ENCODE measurements at regions not wholly inside any gene's neighbourhood (a gene's known extent, or its start where the extent isn't known, plus 50 kb on each side); places are given as distances from the start of the nearest gene placed in this dataset.
"Not testable (repeated sequence)": the region's sequence is repeated elsewhere in the genome, so short reads cannot be mapped to it uniquely, and the experiment has no call there.

DNA sequence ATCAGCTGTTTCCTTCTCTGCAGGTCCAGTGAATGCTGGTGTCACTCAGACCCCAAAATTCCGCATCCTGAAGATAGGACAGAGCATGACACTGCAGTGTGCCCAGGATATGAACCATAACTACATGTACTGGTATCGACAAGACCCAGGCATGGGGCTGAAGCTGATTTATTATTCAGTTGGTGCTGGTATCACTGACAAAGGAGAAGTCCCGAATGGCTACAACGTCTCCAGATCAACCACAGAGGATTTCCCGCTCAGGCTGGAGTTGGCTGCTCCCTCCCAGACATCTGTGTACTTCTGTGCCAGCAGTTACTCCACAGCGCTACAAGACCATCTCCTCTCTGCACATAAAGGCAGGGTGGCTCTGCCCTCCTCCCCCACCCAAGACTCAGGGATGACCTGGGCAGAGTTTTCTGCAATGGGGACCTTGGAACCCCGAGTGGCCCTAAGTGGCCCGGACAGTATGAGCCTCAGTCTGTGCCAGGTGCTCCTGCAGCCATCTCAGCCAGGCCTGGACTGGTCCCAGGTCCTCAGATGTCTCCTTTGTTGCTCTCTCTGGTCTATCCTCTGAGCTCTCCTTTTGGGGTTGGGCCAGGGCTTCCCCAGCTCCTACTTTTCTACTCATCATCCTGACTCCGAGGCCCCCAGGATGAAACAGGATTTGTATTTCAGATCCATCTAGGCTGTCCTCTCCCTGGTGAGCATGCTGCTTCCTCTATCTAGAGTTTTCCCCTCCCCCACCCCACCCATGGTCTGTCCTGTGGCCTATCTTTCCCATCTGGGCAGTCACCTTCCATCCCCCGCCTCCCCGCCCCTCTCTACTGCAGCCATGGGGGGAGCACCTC is 212.1 kb upstream of the PRSS58 start:
- no peak for DNase-seq (ENCODE audit: low read depth)

DNA sequence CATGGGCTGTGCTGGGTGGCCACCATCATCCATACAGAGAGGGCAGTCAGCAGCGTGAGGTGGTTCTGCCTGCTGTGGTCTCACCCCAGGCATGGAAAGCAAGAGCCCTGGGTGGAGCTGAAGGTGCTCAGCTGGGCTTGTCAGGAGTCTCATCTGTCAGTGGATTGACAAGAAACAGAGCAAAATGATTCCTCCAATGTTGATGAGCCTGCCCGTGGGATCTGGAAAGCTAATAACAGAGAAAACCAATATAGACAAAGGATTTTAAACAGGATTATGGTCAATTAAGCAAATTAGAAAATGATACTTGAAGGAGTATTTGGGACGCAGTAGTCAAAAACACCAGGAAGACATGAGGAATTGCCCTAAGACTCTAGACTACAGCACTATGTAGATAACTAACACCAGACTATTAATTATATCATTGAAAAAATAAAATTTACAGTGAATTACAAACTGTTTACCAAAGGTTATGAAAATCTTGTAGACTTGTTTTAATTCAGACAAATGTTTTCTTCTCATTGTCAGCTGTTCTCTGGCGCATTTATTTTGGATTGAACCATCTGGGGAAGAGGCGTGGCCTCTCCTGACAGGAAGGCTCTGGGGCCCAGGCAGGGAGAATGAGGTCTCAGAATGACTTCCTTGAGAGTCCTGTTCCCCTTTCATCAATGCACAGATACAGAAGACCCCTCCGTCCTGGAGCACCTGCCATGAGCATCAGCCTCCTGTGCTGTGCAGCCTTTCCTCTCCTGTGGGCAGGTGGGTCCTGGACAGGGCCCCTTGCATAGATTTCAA is 211.2 kb upstream of the PRSS58 start:
- no peak for DNase-seq (ENCODE audit: low read depth)

DNA sequence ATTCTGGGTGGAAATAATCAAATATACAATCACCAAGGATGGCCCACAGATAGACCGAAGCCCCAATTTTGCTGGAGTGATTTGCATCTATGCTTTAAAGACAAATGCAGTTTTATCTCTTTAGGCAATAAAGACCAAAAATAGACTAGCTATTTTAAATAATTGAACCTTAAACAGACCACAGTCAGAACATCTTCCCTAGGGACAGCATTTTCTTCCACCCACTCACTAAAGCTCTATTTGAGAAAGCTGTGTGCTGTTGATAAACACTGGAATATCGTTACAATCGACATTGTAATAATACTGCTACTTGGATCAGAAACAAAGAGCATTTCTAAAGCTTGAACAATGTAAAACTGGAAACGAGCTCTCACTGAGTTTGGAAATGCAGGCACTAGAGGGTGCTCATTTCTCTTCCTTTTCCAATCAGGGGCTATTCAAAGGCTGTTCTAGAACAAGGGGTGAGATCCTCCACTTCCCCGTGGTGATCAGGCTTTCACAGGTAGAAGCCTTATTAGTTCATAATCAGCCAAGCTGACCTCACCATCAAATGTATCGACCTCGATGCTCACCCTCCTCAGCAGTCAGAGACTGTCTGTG is 209.3 kb upstream of the PRSS58 start:
- DNase-seq (ENCODE audit: low read depth), result not testable (repeated sequence)

DNA sequence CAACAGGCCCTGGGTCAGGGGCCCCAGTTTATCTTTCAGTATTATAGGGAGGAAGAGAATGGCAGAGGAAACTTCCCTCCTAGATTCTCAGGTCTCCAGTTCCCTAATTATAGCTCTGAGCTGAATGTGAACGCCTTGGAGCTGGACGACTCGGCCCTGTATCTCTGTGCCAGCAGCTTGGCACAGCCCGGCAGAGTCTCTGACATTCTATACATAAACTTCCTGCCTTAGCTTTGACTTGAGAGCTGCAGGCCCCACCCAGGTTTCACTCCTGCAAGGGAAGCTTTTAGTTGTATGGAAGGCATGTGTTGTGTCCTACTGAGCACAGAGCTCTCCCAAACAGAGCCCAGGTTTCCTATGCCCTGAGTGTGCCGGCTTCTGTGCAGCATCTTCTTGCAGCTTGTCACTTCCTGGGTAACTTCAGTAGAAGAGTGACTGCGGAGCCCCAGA is 205.6 kb upstream of the PRSS58 start:
- DNase-seq (ENCODE audit: low read depth), result no peak

DNA sequence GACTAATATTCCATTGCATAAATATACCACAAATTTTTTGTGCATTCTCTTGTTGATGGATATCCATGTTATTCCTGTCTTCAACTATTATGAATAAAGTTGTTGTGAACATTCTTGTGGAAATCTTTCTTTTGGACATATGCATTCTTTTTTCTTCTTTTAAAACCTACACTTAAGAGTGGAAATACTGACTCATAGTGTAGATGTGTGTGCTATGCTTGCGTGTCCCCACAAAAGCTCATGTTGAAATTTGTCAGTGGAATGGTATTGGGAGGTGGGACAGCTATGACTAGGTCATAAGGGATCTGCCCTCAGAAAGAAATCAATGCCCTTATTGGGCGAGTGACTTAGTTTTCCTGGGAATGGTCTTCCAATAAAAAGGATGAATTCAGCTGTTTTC is 203.6 kb upstream of the PRSS58 start:
- peak; percentile 99 for DNase-seq (ENCODE audit: low read depth)

DNA sequence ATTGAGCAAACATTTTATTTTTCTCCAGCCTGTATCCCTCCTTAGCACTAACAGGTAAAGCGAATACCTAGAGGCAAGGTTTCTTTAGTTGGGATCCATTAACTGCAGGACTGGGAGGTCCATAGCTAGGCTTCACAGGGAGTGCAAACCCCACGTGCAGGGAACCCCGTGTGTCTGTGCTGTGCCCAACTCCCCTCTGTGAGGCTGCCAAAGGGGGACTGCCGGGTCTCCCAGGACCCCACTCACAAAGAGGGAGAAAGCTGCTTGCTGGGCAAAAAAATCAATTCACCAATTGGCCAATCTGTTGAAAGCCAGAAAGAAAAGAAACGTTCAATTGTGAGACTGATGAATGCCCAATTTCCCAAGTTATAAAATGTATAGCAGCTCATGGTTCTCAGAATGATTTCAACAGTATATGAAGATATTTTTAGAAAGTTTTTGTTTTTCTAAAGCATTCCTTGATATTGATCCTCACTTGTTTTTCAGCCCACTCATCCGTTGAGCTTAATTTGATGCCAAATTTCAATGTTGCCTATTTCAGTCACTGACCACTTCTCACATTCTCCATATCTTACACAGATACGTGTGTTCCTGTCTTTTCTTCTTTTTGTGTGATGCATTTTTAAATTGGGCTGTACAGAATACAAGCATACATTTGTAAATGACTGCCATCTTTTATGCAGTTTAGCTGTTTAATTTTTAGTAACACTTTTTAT is 202.7 kb upstream of the PRSS58 start:
- peak; percentile 65 for DNase-seq (ENCODE audit: low read depth)

DNA sequence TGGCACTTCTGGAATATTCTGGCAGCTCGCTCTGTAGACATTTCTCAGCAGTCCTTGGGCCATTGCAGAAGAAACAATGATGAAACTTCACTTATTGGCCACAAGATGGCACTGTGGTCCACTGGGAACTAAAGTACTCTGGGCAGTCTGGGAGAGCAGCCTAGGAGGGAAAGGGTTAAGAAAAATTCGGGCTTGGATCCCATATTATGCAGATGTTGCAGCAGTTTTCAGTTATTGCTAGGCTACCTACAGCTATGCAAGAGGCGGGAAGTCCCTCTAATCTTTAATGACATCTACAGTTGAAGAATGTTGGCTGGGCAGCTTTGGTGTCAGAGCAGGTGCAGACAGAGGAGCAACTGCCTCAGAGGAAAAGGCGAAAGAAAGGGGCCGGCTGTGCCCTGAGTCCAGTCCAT is 201.7 kb upstream of the PRSS58 start:
- peak; percentile 95 for DNase-seq (ENCODE audit: low read depth)

DNA sequence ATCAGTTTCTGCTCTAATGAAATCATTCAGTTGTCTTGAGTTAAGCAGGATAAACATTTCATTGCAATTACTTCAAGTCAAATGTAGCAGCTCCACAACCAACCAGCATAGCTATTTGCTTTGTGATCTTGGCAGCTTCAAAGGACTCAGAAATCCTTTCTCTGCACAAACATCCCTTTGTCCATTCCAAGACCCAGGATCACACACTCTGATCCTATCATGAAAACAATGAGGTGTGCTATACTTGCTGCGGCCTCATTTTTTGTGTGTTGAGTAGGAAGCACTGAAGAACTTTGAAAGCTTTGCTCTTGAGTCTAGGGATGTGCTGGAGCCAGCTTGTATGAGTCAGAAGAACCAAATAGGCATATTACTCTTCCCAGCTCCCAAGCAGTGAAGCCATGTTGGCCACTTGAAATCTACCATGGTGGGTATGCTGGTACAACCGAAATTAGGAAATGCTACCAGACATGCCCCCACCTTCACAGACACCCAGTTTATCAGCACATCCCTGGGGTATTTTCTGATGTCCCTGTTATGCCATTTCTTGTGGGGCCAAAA is 199.4 kb upstream of the PRSS58 start:
- no peak for DNase-seq (ENCODE audit: low read depth)

DNA sequence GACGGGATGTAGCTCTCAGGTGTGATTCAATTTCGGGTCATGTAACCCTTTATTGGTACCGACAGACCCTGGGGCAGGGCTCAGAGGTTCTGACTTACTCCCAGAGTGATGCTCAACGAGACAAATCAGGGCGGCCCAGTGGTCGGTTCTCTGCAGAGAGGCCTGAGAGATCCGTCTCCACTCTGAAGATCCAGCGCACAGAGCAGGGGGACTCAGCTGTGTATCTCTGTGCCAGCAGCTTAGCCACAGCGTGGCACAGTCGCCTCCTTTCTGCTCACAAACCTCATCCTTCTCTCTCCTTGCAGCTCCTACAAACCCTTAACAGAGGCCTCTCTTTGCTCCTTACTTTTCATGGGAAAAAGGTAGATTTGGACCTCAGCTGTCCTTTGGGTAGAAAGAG is 197.5 kb upstream of the PRSS58 start:
- no peak for DNase-seq (ENCODE audit: low read depth)

DNA sequence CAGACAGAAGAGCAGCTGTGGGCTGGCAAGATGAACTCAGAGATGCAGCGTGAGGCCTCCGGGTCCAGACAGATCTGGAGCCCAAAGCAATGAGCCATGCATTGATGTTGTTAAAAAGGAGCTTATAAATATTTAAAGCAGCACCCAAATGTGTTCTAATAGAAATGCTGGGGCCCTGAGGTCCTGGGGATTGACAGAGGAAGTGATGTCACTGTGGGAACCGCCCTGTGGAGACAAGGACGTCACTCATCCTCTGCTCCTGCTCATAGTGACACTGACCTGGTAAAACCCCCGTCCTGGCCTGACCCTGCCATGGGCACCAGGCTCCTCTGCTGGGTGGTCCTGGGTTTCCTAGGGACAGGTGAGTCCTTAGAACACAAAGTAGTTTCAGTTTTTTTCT is 197.0 kb upstream of the PRSS58 start:
- no peak for DNase-seq (ENCODE audit: low read depth)

DNA sequence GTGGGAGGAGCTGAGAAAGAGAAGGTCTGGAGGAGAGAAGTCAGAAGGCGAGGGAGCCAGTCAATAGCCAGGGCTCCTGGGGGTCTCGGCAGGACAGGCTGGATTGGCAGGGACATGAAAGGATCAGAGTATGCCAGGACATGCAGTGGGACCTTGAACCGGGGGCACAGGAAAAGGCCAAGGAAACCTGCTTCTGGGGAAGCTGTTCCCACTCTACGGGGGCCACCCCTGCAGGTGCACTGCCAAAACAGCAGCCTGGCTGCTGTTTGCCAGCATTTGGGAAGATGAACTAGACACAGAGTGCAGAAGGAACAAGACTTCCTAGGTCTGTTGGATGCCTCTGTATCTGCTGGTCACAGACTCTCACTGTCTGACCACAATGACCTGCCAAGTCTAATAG is 194.9 kb upstream of the PRSS58 start:
- DNase-seq (ENCODE audit: low read depth), result no peak

DNA sequence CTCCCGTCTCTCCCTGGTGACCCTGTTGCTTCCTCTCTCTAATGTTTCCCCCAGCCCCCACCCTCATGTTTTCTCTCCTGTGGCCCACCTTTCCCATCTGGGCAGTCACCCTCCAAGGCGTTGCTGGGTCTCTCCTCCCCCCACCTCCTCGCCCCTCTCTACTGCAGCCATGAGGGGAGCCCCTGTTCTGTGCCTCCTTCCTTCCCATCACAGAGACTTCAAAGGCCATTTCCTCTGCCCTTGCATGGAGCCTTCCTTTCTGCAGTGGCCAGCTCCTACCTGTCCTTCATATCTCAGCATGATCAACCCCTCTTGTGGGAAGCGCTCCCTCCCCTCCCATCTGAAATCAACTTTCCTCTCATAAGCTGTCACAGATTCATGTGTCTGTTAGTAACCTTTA is 194.0 kb upstream of the PRSS58 start:
- no peak for DNase-seq (ENCODE audit: low read depth)

DNA sequence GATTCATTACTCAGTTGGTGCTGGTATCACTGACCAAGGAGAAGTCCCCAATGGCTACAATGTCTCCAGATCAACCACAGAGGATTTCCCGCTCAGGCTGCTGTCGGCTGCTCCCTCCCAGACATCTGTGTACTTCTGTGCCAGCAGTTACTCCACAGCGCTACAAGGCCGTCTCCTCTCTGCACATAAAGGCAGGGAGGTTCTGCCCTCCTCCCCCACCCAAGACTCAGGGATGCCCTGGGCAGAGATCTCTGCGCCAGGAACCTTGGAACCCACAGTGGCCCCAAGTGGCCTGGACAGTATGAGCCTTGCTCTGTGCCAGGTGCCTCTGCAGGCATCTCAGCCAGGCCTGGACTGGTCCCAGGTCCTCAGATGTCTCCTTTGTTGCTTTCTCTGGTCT is 193.4 kb upstream of the PRSS58 start:
- no peak for DNase-seq (ENCODE audit: low read depth)

DNA sequence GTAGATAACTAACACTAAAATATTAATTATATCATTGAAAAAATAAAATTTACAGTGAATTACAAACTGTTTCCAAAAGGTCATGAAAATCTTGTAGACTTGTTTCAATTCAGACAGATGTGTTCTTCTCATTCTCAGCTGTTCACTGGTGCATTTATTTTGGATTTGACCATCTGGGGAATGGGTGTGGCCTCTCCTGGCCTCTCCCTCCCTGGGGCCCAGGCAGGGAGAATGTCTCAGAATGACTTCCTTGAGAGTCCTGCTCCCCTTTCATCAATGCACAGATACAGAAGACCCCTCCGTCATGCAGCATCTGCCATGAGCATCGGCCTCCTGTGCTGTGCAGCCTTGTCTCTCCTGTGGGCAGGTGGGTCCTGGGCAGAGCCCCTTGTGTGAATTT is 192.8 kb upstream of the PRSS58 start:
- no peak for DNase-seq (ENCODE audit: low read depth)

DNA sequence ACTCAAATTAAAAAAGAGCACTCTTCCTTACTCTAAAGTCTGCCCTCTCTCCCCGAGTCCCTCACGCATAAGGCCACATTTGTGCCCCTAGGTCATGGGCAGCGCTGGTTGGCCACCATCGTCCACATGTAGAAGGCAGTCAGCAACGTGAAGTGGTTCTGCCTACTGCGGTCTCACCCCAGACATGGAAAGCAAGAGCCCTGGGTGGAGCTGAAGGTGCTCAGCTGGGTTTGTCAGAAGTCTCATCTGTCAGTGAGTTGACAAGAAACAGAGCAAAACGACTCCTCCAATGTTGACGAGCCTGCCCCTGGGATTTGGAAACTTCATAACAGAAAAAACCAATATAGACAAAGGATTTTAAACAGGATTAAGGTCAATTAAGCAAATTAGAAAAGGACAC is 192.3 kb upstream of the PRSS58 start:
- no peak for DNase-seq (ENCODE audit: low read depth)

DNA sequence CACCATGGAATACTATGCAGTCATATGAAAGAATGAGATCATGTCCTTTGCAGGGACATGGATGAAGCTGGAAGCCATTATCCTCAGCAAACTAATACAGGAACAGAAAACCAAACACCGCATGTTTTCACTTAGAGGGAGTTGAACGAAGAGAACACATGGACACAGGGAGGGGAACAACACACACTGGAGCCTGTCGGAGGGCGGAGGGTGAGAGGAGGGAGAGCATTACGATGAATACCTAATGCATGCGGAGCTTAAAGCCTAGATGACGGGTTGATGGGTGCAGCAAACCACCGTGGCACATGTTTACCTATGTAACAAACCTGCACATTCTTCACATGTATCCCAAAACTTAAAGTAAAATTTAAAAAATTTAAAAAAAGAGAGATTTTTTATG is 191.0 kb upstream of the PRSS58 start:
- not testable (repeated sequence) for DNase-seq (ENCODE audit: low read depth)

DNA sequence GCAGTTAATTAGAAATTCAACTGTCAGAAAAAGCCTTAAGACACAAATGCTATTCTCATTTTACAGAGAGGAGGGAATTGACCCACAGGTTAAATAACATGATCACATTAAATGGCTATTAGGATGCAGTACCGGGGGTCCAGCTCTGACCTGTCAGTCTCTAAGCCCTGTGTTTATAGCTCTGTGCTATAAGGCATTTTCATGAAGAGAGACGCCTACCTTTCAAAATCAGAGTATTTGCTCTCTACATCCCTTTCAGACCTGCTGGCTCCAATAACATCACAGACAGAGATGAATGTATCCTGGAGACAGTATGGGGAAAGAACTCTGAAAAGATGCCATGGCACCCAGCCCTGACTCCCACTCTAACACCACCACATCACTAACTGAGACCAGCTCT is 189.9 kb upstream of the PRSS58 start:
- no peak for DNase-seq (ENCODE audit: low read depth)

DNA sequence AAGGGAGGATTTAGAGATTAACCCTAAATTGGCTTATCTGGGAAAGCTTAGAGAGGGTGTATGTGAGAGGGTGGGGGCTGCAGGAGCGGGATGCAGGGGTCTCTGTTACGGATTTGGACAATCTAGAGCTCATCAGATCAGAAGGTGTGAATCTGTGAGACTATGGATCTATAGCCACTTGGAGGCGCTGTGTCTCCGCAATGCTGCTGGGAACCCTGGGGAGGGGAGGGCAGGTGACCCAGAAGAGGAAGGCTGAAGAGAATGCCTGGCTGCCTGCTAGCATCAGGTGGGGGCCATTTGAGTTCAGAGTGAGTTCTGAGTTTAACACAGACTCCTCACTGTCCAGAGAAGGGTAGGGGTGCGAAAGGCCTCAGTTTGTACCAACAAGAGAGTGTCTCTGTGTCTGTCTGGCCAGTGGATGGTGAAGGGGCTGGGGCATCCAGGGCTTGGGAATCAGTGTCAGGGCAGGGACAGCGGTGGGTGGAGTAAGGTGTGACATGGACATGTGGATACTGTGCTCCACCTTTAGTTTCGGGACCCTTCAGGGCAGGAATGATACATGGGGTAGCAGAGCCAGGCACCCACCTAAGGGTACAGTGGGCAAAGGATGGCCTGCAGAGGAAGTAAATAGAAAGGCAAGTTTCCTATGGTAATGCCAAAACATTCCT is 187.3 kb upstream of the PRSS58 start:
- no peak for DNase-seq (ENCODE audit: low read depth)

DNA sequence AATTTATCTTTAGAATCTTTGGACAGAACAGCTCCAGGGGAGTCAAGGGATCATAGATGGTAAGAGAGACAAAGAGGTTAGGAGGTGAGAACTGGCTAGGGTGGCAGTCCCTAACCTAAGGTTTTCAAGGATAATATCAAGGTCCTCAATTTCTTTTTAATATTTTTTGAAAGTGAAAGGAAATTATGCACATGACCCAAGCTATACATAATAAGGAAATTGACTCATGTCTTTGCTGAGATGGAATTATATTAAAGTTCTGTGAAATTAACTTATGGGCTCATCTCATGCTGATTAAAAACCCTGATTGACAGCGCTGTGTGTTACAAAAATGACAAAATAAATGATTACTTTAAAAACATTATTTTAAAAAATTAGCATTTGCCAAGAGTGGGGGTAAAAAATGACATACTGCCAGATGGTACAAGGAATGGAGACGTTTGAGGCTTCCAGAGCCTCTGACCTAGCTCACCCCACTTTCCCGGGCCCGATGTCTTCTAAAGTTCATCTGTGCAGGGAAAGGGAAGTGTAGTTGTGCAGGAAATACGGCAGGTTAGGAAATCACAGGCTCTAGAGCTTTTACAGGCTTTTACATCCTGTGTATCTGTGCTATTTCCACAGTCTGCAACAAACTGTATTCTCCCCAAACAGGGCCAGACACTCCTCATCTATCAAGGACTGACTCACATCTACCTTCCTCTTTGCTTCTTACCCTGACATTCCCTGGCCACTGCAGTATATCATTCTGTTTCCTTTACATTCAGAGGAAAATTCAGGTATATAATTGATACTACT is 185.6 kb upstream of the PRSS58 start:
- no peak for DNase-seq (ENCODE audit: low read depth)

DNA sequence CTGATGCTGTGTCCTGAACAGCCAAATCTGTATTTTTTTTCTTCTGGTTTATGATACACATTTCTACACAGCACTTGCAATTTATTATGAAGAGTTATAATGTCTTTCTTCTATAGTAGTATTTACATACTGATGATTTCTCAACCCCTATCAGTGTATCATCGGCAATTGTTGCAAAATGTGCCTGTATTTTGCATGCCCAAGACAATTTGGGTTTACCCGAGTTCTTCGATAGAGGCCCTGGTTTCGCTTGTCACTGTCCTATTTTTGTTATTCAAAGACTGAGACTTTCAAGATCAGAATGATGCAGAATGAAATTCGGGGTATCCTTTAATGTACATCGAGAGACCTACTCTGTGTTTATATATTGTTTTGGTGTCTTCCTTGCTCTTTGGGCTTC is 184.5 kb upstream of the PRSS58 start:
- DNase-seq (ENCODE audit: low read depth), result no peak

Data from LHCN-M2 (cell line).